Activated CD8-positive, alpha-beta memory T cell treated with anti-CD3 and anti-CD28 coated beads for 4 hours (primary cell): ENCODE measurements at regions not wholly inside any gene's neighbourhood (a gene's known extent, or its start where the extent isn't known, plus 50 kb on each side); places are given as distances from the start of the nearest gene placed in this dataset.
"Not testable (repeated sequence)": the region's sequence is repeated elsewhere in the genome, so short reads cannot be mapped to it uniquely, and the experiment has no call there.

Experiments used
- DNase-seq, 2 donors: peaks; one replicate each; pipeline ENCODE4 v3.0.0-alpha.2; 2020; ENCODE audit warnings: low read depth in 2 of 2

- no peak for DNase-seq
Observed at GRCh38 chr3:59256230-59256629, 206.4 kb upstream of the CFAP20DC start.

GRCh38 chr3:59254976-59255375 lies 205.2 kb upstream of the CFAP20DC start:
- DNase-seq: no peak

- DNase-seq: no peak
Observed at GRCh38 chr3:59254433-59254832, 204.6 kb upstream of the CFAP20DC start.

GRCh38 chr3:59253523-59253922 lies 203.7 kb upstream of the CFAP20DC start:
- DNase-seq: no peak

- no peak for DNase-seq
Observed at GRCh38 chr3:59251869-59252268, 202.0 kb upstream of the CFAP20DC start.

GRCh38 chr3:59250600-59250999 lies 200.8 kb upstream of the CFAP20DC start:
- no peak for DNase-seq

- no peak for DNase-seq
Observed at GRCh38 chr3:59249698-59250361, 200.0 kb upstream of the CFAP20DC start.

- no peak for DNase-seq
Observed at GRCh38 chr3:59249004-59249403, 199.2 kb upstream of the CFAP20DC start.

- DNase-seq: no peak
Observed at GRCh38 chr3:59247402-59247841, 197.6 kb upstream of the CFAP20DC start.

- DNase-seq: no peak
Observed at GRCh38 chr3:59246719-59247401, 197.0 kb upstream of the CFAP20DC start.

GRCh38 chr3:59245859-59246501 lies 196.2 kb upstream of the CFAP20DC start:
- no peak for DNase-seq

- no peak for DNase-seq
Observed at GRCh38 chr3:59245300-59245858, 195.6 kb upstream of the CFAP20DC start.

- no peak for DNase-seq
Observed at GRCh38 chr3:59244343-59244742, 194.5 kb upstream of the CFAP20DC start.

GRCh38 chr3:59243476-59243875 lies 193.7 kb upstream of the CFAP20DC start:
- DNase-seq: no peak

GRCh38 chr3:59240666-59241255 lies 190.9 kb upstream of the CFAP20DC start:
- DNase-seq: no peak

GRCh38 chr3:59237121-59237520 lies 187.3 kb upstream of the CFAP20DC start:
- DNase-seq: no peak

GRCh38 chr3:59235634-59236012 lies 185.8 kb upstream of the CFAP20DC start:
- DNase-seq: no peak

- DNase-seq: no peak
Observed at GRCh38 chr3:59234884-59235633, 185.2 kb upstream of the CFAP20DC start.

GRCh38 chr3:59230379-59230778 lies 180.6 kb upstream of the CFAP20DC start:
- not testable (repeated sequence) for DNase-seq

- DNase-seq: no peak
Observed at GRCh38 chr3:59213860-59214259, 164.0 kb upstream of the CFAP20DC start.

- no peak for DNase-seq
Observed at GRCh38 chr3:59212128-59212779, 162.4 kb upstream of the CFAP20DC start.
